NCI-H460 (cell line): ENCODE measurements at regions not wholly inside any gene's neighbourhood (a gene's known extent, or its start where the extent isn't known, plus 50 kb on each side); places are given as distances from the start of the nearest gene placed in this dataset.

Experiments used
- DNase-seq: peaks from one replicate; pipeline ENCODE4 v3.0.0-alpha.2; 2016; ENCODE audit warnings: low read depth; ENCODE audit errors: extremely low read depth

DNA sequence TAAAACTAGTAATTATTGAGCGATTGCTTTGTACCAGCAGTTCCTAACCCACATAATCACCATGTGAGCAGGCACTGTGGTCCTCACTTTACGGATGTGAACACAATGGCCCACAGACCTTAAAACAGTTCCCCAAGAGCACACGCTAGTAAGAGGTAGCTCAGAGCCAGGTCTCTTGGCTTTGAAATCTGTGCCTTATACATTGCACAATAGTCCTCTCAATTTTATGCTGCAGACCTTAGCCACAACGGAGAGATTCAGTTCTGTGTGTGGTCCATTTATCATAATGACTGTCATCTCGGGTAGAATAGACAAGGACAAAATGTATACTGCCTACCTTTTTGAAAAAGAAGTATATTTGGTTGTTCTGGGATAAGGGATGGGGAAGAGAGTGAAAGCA, 289.0 kb upstream of the ANKRD55 start:
- DNase-seq = no peak

GRCh38 chr5:56520986-56521730, 288.0 kb upstream of the ANKRD55 start:
- no peak for DNase-seq

DNA sequence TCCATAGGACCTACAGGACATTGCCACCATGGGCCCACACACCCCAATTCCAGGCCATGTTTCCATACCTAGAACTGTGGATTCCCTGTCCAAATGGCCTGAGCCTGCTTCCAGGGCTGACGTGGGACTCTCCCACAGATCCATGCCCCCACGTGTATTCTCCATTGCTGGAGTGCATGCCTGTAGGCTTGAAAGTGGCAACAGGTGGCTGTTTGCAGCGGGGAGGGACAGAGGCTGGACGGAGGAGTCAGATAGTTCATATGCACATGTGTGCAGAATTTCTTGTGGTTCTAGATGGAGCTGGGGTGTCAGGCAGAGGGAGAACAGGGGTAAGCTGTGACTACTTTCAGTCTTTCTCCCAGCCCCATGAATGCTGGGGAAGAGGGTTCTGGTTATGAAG, 285.7 kb upstream of the ANKRD55 start:
- no peak for DNase-seq

DNA sequence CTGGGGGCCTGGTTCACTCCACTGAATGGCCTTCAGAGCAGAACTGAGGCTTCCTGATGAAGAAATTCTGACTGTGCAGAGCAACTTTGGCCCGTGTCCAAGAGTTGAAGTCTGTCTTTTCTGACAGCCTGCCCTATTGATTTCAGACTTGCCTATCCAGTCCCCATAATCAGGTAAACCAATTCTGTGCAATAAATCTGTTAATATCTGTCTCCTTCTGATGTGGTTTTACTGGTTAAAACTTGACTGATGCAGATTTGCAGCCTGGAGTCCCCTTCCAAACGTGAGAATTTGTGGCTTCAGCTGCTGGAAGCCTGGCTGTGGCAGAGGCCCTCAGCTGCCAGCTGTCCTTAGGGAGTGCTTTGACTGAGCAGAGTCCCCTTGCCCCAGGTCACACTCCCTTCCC, 283.9 kb upstream of the ANKRD55 start:
- no peak for DNase-seq

DNA sequence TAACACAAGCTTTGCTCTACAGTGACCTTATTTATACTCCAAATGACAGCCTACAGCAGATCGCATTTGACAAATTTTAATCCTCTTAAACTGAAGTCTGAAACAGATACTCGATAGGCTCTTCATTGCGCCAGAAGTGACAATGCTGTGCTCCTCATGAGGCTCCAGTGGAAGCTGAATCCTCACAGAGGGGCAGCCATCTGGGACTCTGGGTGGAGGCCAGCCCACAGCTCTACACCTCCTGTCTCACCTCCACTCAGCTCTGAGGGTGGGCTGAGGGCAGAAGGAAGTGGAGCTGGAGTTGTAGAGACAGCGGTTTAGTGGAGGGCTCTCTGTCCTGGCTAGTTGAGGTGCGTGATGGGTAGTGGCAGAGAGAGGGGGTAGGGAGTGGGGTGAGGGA, 283.3 kb upstream of the ANKRD55 start:
- DNase-seq = no peak

DNA sequence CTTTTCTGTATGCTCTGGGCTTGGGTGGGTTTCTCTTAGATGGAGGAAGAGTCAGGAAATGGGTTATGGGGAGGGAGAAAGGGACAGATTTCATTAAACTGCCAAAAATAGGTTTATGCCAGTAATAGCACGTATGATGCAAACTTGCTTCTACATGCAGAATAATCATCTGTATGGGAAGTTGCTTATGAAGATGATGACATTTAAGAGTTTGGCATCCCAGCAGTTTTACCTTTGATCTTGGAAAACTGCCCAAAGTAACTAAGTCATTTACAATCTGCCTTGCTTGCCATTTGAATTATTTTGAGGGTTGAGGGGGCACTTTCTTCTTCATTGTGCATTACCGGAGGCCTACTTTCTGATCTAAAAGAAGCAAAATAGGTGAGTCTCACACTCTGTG, 282.9 kb upstream of the ANKRD55 start:
- DNase-seq = no peak

DNA sequence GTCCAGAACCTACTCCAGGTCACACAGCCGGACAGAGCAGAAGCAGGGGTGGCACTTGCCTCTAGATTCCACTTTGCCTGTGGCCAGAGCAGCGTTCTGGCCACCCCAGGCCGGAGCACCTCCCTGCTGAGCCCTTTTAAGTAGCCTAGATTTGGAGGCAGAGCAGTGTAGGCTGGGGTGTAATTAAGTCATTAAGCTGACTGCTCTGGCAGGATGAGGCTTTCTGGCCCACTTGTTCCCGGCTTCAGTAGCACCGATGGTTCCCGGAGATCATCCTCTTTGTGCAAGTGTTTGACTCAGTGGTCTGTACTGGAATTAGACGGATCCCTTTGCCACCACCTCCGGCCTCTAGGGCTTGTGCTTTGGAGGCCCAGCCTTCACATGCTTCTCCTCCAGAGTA, 281.9 kb upstream of the ANKRD55 start:
- DNase-seq = no peak

DNA sequence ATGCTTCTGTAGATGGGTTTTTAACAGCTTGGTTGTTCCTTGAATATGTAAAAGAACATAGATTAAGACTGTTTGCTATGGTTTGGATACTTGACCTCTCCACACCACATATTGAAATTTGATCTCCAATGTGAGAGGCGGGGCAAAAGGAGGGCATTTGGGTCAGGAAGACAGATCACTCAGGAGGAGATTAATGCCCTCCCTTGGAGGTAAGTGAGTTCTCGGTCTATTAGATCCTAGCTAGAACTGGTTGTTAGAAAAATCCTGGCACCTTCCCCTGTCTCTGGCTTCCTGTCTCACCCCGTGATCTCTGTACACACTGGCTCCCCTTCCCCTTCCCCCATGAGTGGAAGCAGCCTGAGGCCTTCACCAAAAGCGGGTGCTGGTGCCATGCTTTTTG, 281.1 kb upstream of the ANKRD55 start:
- DNase-seq = no peak

DNA sequence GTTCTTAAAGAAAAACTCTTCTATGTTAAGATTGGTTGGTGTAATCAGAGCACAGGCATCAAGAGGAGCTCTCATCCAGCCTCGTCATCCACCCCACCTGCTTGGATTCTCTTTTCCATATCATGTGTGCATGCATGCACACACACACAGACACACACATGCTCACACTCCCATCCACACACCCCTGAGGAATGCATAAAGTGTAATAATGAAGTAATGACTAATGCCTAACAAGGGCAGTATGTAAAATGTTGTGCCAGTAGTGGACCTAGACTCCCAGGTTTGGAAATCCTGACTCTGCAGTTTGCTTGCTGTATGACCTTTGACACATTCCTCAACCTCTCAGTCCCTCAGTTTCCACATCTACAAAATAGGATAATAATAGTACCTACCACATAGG, 280.0 kb upstream of the ANKRD55 start:
- no peak for DNase-seq

DNA sequence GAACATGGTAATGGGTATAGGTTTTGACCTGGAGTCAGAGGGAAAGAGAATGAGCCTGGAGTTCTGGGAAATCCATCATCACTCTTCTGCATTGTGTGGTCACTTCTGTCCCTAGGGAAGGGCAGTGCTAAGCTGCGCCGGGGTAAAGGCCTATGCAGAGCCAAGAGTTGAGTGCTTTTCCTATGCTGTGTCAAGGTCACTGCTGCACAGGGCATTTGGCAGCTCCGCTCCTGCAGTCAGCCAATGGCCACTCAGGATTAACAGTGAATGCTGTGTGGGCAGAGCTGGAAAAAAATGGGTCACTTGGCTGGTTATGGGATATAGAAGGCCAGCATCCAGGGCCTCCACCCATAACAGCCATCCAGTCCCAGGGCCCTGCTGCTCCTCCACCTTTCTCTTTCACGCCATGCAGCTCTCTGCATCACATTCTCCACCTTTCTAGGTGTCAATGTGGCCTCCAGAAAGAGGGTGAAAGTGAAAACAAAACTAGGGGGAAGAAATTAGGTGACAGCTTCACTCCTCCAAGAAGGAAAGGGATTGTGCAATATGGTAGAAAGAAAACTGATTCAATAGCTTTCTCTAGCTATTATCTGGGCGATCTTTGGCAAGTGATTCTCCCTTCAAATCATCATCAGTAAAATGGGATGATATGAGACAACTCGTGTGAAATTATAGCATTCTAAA, 279.3 kb upstream of the ANKRD55 start:
- no peak for DNase-seq

DNA sequence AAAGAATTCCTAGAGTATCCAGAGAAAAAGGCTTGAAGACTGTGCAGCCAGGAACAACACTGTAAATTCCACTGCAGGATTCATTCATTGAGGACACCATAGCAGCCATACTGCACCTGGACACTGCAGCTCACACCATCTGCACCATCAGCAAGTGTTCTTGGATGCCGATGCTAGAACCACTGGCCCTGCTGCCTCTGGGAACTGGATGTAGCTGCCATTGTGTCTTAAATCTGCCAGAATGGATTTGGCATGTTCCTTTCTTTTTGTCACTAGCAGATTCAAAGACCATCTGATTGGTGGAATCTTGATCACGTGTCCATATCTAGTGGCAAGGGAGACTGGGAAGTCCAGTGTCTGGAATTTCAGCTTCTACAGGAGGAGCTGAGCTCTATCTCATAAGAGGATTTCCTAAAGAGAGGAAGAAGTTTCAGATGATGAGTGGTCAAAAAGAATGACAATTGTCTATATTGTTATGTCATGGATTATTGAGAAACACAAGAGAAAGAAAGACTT, 278.3 kb upstream of the ANKRD55 start:
- no peak for DNase-seq

- DNase-seq = no peak
Measured at GRCh38 chr5:56508249-56508648, 275.1 kb upstream of the ANKRD55 start.

GRCh38 chr5:56507351-56507930, 274.3 kb upstream of the ANKRD55 start:
- DNase-seq = no peak

DNA sequence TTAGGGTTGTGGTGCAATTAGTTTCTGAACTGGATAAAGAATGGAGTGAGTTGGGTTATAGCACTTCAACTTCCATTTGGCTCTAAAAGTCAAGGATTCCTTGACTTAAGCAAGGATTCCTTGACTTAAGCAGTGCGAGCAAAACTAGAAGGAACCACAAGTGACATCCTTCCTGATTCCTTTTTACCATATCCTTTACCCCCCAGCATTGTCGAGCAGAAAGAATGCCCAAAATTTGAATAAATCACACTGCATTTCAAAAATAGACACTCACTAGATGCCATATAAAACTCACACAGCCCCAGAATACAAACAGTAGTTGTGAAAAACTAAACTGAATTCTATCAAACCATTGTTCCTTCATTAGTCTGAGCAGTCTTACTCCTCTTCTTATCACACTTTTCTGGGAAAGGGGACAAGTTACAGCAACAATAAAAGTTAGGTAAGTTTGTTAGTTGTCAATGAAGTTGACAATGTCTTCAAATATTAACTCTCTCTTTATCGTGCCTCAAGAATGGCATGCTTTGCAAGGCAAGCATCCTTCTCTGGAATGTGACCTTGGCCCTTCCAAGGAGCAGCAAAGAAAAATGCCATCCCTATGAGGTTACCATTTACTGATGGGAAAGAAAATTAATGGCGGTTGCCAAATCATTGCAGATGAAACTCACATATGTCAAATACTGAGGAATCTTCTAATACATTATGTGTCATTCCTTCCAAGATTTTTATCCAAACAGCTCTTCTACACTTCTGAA, 273.3 kb upstream of the ANKRD55 start:
- DNase-seq = no peak

GRCh38 chr5:56503929-56504328, 270.8 kb upstream of the ANKRD55 start:
- no peak for DNase-seq

DNA sequence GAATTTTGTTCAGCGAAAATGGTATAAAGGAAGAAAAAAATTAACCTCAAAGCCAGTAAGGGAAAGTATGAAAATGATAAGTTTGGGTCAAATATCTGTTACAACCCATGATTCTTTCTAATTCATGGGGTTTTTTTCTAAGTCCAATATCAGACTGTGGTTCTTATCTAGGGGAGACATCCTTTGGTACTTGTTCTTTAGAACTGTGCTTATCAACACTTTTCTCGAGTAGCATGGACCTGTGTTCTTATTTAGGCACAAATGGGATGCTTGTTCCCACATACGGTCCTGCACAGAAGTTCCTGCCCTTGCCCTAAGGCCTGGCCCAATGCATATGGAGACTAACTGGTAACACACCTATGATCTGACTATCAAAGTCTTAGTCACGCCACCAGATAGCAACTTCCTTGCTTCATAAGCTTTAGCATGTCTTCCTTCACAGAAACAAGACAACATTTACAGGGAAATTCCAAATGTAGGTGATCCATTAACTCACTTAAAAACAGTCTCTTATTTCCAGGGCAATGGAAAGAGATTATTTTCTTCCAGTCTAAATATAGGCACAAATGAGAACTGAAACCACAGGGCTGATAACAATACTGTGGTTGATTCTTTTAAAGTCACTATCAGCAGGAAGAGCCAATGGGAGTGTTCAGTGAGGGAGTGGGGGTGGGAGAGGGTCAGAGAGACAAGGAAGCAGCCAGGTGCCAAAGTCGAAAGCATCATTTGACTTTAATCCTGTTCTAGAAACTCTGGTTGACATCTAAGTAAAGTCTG, 268.8 kb upstream of the ANKRD55 start:
- no peak for DNase-seq

- no peak for DNase-seq
Measured at GRCh38 chr5:56499901-56500300, 266.8 kb upstream of the ANKRD55 start.

DNA sequence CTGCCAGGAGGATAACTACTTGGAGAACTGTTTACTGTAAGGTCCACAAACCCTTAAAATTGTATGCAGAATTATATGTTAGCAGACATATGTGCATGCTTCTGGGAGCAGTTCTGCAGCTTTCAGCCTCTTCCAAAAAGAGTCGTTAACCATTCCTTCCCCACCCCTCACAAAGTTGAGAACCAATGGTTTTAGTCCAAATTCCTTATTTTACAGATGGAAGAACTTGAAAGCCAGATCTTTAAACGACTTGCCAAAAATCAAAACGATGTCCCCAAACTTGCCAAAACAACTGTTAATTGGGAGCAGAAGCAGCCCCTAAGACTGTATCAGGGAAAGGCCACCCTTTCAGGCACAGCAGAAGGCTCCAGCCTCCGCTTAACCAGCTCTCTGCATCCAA, 266.4 kb upstream of the ANKRD55 start:
- no peak for DNase-seq

- no peak for DNase-seq
Measured at GRCh38 chr5:56498759-56499395, 265.7 kb upstream of the ANKRD55 start.

DNA sequence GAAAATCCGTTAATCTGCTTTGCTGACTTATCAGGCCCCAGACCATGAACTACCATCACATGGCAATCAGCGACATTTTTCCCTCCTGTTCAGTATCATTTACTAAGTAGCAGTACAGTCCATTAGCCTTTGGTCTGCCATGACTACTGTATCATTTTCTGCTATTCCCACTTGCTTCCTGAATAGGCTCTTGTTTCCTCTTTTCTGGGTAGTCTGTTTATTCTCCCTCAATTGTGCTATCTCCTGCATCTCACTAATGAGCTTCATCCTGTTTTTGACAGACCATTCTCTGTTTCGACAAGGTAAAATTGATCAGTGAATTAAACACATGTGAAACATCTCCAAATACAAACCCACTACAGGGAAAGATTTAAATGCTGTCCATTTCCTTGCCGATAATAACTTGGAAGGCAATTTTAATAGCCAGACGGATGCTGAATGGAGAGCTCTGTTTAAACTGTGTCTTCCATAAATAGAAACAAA, 263.5 kb upstream of the ANKRD55 start:
- DNase-seq = no peak
